GM19395 (cell line): ENCODE measurements at regions not wholly inside any gene's neighbourhood (a gene's known extent, or its start where the extent isn't known, plus 50 kb on each side); places are given as distances from the start of the nearest gene placed in this dataset.

Source experiments
- ATAC-seq: cut with Tn5 transposase; IDR thresholded peaks from one replicate; pipeline ENCODE4 v1.9.1; 2021; ENCODE audit warnings: mild to moderate bottlenecking, moderate library complexity; ENCODE audit not compliant: unreplicated experiment

GRCh38 chrX:106341823-106342222 lies 173.7 kb downstream of the PWWP3B start:
- no peak for ATAC-seq

- ATAC-seq: no peak
These were observed 188.5 kb downstream of the PWWP3B start for GRCh38 chrX:106356580-106356979.

DNA sequence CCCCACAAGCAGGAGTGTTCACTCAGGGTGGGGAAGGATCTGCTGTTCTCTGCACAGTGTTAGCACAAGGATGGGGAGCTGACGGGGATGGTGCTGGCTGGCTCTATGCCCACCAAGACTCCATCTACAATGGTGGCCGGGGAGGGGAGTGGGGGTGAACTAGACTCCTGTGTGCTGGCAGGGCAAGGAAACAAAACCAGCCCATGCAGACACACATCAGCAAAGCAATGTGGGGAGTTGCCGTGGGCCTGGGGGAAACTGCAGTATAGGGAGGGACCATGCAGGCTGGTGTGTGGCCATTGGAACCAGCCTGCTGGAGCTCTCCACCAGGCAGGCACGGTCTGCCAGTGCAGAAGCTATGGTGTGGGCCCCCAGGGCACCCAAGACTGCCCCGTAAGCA lies 195.1 kb downstream of the PWWP3B start:
- ATAC-seq: no peak

DNA sequence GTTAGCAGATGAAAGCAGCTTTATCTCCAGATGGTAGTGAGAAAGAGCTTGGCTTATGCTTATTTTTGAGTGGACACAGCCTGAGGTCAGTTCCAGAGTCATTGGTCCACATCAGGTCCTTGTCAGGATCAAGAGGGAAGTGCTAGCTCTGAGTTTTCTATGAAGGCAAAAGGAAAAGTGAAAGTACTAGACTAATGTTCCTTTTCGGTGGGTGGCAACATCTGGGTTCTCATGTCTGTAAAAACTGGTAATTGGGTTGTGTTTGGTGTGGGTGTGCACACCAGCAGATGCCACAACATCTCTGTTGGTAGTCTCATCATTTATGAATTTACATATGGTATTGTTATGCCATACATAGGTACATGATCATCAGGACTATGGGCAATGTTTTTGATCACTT lies 210.5 kb downstream of the PWWP3B start:
- ATAC-seq: no peak

DNA sequence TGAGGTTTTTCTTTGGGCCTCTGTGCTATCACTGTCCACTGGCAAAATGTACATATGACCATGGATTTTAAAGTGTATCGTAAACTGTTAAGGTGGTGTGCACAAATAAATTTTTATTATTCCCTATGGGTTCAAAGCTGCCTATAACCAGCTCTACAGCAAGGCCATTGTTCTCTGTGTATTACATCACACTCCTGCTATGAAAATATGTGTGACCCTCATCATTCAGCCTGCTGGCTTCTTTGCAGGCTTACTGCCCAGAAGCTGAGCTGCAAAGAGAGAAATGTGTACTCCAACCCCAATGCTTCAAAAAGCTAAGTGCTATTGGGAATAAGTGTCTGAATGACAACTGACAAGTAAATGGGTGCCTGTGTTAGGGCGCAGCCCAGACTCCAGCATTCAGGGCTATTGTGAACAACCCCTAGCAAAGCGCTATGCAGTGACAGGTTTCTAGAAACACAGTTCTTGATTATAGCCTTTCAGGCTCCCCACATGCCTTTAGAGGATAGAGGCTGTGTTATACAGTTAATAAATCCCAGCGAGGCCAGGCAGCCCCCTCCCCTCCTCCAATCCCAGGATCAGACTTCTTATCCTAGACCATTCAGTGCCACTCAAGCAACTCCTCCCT lies 220.4 kb upstream of the RADX start:
- ATAC-seq: no peak

GRCh38 chrX:106392346-106392745 lies 219.4 kb upstream of the RADX start:
- ATAC-seq: no peak

DNA sequence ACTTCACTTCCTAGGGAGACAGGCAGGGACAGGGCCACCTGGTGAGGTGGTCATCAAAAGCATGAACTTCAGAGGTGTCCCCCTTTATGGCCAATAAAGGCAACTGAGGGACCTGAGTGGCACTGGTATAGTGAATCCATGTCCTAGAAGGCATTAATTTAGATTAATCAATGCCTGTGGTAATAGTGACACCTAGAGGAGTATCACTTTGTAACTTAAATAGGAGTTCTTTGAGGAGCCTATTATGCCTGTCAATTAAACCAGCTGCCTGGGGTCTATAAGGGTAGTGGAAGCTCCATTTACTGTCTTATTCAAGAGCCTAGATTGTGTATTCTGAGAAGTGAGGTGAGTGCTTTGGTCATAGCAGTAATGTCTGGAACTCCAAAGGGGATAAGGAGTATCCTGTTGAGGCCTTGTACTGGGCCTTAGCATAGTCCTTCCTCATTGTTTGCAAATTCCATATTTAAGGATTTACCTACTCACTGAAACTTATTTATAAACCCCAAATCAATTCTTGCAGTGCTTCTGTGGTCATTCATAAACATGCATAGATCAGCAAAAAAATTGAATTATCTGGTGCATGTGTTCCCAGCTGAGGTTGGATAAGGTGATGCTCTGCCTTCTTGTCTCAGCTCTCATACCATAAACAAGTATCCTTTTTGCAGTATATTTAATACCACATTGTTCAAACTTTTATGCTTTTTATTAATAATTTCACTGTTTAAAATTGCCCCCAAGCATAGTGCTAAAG lies 213.8 kb upstream of the RADX start:
- no peak for ATAC-seq

DNA sequence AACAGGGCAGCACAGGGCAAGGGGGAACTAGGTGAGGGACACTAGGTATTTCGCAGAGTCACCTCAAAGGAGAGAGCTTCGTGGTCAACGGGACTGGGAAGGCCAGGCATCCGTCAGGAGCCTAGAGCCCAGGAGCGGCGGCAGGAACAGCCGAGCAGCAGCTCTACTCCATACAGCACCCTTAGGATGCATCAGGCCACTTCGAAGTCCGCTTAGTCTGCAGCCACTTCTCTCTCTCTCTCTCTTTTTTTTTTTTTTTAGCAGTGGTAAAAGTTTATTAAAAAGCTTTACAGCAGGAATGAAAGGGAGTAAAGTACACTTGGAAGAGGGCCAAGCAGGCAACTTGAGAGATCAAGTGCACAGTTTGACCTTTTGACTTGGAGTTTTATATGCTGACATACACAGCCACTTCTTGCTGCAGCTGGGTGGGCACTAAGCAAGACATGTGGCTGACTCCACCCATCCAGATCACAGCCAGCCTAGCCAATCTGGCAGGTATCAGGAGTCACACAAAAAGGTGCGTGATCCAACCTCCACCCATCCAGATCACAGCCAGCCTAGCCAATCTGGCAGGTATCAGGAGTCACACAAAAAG lies 209.7 kb upstream of the RADX start:
- no peak for ATAC-seq

DNA sequence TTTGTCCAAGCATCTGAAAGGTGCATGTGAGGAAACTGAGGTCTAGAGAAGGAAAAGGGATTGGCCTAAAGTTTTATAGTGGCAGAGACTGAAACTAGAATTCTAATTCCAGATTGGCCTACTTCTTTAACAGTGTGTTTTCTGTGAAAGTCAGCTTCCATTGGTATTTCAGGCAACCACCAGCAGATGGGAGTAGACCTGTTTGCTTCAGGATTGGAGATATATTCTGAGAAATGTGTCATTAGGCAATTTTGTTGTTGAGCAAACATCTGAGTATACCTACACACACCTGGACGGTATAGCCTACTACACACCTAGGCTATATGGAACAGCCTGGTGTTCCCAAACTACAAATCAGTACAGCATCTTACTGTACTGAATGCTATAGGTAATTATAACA lies 207.3 kb upstream of the RADX start:
- no peak for ATAC-seq

DNA sequence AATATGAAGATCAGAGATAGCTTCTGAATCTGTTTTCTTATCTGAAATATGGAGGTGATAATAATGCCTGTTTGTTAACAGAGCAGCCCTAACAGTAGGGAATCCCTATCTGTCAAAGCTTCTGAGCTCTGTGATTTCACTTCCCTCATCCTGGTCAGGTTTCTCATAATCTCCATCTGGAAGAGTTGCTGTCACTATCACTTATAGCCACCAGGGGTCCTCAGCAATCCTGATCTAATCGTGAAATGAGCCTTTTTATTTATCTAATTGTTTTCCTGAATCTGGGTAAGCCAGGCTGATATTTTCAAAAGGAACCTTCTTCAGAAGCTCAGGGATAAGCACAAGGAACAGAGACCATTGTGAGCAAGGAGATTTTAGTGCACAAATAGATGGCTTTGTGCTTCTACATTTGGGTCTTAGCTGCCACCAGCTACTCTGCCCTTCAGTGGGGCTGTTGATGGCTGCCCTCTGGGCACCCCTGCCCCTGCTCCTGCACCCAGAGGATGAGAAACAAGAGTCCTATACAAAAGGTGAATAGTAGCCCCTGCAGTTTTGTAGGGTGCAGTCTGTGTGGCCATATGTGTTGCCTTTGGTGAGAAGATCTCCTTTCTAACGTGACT lies 196.4 kb upstream of the RADX start:
- peak; percentile 93 for ATAC-seq

- ATAC-seq: no peak
These were observed 175.1 kb upstream of the RADX start for GRCh38 chrX:106436691-106437090.

DNA sequence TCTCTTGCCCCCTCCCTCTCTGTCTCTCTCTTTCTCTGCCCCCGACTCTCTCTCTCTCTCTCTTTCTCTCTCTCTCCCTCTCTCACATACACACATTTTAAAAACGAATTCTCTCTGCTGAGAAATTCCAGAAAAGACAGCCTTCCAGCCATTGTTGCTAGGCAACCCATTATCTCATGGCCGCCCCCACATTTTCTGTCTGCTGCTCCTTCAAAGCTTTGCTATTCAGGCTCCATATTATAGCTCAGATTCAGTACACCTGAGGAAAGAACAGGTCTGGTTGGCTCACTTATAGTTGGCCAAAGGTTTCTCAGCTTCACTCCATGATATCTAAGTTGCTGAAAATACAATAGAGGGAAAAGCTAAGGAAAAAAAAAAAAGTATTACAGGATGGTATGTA lies 174.4 kb upstream of the RADX start:
- no peak for ATAC-seq

GRCh38 chrX:106450405-106450804 lies 161.4 kb upstream of the RADX start:
- no peak for ATAC-seq

DNA sequence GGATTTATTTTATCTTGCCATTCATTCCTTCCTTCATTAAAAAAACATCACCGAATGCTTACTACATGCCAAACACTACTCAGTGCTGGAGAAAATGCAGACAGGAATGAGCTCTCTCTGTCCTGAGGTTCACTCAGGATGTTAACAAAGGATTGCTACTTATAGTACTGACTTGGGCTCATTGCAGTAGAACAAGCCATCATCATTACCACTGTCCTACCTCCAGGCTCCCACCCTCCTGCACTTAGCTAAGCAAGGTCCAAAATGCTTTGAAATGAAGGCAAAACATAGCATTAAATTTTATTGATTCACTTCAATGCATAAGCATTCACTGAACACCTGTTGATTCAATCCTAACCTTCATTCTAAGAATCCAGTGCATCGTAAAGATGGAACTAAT lies 159.8 kb upstream of the RADX start:
- no peak for ATAC-seq

DNA sequence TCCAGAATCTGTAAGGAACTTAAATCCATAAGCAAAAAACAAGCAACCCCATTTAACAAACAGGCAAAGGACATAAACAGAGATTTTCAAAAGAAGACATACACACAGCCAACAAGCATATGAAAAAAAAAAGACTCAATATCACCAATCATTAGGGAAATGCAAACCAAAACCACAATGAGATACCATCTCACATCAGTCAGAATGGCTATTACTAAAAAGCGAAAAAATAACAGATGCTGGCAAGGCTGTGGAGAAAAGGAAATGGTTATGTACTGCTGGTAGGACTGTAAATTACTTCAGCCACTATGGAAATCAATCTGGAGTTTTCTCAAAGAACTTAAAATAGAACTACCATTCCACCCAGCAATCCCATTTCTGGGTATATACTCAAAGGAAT lies 156.8 kb upstream of the RADX start:
- no peak for ATAC-seq

- ATAC-seq: no peak
These were observed 154.0 kb upstream of the RADX start for GRCh38 chrX:106457802-106458201.

GRCh38 chrX:106467422-106467821 lies 144.4 kb upstream of the RADX start:
- no peak for ATAC-seq

- ATAC-seq: no peak
These were observed 143.8 kb upstream of the RADX start for GRCh38 chrX:106467943-106468342.

DNA sequence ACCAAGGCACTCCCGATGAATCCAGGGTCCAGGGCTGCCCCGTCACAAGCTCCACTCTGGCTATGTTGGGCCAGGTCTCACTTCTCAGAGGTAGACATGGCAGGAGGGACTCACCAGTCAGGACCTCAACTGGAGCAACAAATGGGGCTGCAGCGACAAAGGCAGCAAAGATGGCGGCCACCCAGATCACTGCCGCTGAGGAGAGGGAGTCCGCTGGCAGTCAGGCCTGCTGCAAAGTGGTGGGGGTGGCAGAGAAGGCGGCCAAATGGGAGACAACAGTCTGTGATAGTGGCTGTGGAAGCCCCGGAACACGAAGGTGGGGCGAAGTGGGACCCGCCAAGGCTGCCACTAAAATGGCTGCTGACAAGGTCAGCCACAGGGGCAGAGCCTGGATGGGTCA lies 143.3 kb upstream of the RADX start:
- no peak for ATAC-seq

GRCh38 chrX:106479920-106480319 lies 131.9 kb upstream of the RADX start:
- ATAC-seq: no peak

- ATAC-seq: peak; percentile 37
These were observed 130.4 kb upstream of the RADX start for GRCh38 chrX:106481341-106481740.

DNA sequence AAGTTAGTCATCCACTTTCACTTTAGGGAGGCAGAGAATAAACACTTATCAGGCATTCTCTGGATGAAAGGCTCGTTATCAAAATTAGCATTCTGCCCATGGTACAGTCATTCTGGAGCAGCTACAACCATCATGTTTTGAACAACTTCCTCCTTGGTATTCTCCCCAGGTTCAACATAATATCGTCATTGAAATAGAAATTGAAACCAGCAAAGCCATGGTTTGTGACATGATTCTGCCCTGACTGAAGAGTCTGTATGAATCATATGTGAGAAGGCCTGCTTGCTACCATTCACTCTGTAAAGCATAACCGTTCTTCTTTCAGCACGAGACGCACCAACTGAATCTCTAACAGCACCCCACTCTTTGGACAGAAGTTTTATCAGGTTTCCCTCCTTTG lies 127.5 kb upstream of the RADX start:
- peak; percentile 98 for ATAC-seq
